GM21390 (cell line): ENCODE measurements at regions not wholly inside any gene's neighbourhood (a gene's known extent, or its start where the extent isn't known, plus 50 kb on each side); places are given as distances from the start of the nearest gene placed in this dataset.

Source experiments
- ATAC-seq: cut with Tn5 transposase; IDR thresholded peaks from one replicate; pipeline ENCODE4 v1.9.1; 2021; ENCODE audit not compliant: unreplicated experiment

GRCh38 chr15:35596285-35596684, 50.3 kb upstream of the DPH6 start:
- no peak for ATAC-seq

DNA sequence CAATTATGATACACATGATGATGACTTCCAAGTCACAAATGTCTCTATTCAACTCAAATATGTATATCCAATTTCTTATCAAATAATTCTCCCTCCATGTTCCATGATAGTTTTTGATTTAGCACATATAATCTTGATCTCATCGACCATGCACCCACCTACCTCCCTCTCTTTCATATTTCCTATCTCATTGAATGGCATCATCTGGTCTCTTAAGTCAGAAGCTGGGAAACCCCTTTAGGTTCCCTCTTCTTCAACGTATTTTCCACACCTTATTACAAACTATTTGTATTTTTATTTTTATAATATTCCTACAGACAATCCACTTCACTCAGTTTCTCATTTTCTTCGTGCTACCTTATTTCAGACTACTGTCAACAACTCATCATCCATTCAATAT, 56.9 kb upstream of the DPH6 start:
- ATAC-seq: no peak

GRCh38 chr15:35603301-35603700, 57.3 kb upstream of the DPH6 start:
- no peak for ATAC-seq

GRCh38 chr15:35603856-35604255, 57.9 kb upstream of the DPH6 start:
- no peak for ATAC-seq

DNA sequence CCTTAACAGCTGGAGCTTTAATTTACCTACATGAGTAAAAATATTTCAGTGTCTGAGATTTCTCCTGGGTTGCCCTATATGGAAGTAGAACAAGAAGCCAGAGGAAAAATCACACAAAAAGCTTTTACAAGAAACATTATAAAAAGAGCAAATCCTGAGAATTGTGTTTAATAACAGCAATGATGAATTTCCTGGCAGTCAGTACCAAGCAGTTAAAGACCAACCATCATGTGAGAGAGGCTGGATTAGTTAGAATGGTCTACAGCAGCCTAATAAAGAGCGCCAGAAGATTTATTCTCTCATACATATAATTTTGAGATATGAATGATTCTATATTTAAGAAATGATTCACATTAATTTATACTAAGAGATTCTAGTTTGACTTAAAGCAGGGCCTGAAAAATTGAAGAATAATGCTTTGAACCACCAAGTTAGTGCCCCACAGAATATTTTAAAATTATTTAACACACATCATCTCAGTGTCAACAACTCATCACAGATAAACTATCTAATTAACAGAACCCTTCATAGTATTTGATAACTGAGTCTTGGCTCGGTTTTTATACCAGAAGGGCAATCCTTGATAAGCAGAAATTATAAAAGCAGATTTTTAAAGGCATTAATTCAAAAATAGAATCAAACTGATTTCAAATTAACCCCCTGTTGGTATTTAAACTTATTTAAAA, 59.9 kb upstream of the DPH6 start:
- no peak for ATAC-seq

DNA sequence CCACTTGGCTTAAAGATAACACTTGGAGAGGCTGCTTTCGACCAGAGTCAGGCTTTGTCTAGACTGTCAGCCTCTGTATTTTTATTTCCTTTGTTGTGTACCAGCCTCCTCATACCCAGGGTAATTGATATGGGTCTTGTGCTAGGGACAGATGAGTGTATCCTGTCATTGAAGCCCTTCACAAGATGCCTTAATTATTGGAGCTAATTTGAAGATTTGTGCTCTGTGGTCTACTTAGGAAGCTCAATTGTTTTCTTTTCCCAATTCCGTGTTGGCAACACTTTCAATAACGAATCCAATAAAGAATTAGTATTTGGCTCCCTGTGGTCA, 60.5 kb upstream of the DPH6 start:
- ATAC-seq: no peak

- ATAC-seq: no peak
Measured at GRCh38 chr15:35616498-35617271, 70.7 kb upstream of the DPH6 start.

DNA sequence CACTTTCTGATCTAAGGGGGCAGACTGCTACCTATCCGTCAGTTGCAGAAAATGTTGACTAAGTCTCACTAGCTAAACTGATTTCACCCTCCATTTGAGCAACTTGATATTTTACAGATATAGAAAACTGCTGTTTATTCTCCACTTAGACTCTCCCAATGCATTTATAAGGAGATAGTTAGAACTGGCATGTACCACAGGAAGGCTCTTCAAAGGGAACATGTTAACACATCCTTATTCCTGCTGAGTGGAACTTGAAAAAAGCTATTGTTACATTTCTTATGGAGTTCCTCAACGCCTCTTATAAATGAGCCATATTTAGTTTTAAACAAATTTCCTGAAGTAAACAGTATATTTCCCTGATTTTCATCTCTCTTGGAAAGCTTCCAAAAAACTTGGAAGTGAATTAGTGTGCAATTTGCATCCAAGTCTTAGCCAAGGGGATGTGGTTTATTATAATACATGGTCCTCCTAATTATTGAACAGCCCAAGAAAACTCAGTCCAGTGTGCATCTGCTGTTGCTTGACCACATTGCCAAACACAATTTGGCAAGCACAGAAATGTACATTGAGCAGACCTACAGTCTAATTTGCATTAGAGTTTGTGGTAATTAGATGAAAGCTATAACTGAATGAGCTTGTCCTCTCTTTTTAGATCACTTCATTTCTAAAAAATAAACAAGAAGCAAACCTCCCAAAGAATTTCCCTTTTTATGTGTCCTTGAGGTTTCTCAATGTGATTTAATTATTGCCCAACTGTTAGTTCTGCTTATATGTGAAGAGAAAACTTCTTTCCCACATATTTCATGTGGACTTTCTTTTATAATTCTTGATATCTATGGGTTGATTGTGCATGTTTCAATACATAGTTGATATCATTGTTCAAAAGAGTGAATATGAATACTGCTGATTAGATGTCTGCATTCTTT, 72.6 kb upstream of the DPH6 start:
- ATAC-seq: no peak

- ATAC-seq: no peak
Measured at GRCh38 chr15:35622641-35623340, 76.8 kb upstream of the DPH6 start.

DNA sequence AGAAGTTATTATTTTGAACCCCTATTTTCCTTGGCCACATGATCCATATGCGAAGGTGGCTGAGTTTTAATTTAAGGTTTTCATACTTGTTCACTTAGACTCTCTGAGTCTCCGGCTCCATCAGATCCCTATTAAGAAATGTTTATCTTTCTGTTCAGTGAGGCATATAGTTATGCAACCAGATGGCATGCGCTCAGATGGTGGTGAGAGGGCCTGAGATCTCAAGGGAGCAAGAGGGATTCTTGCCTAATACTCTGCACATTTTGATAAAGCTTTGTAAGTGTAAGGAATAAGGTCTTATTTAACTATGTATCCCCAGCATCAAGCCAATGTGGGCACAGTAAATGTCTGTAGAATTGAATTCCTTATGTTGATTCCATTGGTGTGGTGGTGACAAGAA, 78.9 kb upstream of the DPH6 start:
- no peak for ATAC-seq

DNA sequence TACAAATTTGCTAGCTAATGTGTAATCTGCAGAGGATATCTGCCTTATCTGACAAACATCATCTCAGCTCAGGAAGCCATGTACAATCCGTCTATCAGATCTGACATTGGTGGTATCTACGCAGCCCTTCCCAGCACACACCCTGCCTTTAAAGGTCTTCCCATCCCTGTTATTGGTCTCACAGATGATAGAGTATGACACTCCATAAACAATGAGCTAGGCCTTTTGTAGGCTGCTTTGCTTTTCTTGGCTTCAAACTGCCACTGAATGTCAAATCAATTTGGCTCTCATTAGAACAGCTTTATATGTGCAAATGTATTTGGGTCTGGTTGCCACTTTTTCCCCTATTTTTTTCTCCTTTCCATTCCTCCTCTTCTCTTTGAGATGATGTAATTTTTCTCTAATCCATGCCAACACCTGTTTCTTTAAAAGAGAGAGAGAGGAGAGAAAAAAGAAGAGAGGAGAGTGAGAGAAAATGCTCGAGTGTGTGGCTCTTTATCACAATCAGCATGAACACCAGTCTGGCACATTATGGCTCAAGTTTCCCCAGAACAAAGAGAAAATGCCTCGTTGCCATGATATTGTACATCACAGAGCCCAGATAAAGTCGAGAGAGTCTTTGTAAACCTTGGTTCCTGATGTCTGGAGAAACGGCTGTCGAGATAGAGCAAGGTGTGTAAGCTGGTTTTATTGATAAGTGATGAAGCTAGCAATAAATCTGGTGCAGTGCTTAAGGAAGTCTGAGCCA, 80.8 kb upstream of the DPH6 start:
- ATAC-seq: no peak

- no peak for ATAC-seq
Measured at GRCh38 chr15:35627696-35628095, 81.7 kb upstream of the DPH6 start.

- ATAC-seq: no peak
Measured at GRCh38 chr15:35629766-35630165, 83.8 kb upstream of the DPH6 start.

DNA sequence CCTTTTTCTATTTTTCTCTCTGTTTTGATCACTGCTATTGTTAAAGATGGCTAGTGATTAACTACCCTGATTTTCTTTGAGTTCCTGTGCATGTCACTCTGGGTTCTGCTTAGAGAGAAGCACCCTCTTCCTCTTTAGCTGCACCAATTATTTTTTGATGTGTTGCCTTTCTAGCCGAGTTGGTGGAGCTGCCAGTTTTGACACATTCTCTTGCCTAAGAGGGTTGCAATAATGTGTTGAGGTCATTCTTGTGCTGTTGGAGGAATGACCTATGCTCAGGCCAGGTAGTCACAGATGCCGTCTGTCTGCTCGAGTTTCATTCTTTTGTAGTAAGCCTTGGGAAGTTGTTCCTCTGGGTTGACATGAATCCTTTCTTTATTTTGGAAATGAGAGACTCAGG, 84.6 kb upstream of the DPH6 start:
- ATAC-seq: no peak

GRCh38 chr15:35630985-35631384, 85.0 kb upstream of the DPH6 start:
- no peak for ATAC-seq

- no peak for ATAC-seq
Measured at GRCh38 chr15:35633677-35634076, 87.7 kb upstream of the DPH6 start.

GRCh38 chr15:35646790-35647189, 100.8 kb upstream of the DPH6 start:
- ATAC-seq: no peak

DNA sequence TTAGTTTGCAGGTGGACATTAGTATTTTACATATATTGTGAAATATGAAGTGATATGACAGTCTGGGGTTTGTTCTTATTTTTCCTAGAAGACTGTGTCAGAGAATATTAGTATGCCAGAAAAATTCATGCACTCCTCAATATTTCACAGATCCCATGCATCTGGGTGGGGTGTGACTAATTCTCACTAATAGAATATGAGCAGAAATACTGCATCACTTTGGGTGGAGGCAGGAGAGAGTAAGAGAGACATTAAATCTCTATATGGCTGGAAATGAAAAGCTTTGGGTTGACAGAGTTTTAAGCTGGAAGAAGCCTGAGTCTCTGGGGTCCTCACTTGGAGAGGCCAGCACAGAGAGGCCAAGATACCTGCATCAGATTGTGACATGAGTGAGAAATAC, 101.3 kb upstream of the DPH6 start:
- ATAC-seq: no peak

GRCh38 chr15:35648941-35649340, 103.0 kb upstream of the DPH6 start:
- ATAC-seq: no peak

DNA sequence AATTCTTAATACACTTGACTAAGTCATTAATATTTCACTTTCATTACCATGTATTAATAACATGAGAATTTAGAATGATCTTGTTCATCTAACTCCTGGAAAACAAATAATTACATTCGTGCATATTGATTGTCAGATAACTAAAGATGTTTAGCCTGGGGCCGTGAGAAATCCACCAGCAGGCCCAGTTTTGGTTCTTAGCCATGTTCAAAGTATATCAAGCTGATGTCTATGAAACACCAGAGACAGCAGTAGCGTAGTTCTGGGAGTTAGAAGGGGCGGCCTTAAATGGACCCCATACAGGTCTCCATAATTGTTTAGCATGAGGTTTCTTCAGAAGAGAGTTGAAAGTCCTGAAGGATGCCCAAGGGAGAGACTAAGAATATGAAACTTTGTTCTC, 103.6 kb upstream of the DPH6 start:
- ATAC-seq: no peak

DNA sequence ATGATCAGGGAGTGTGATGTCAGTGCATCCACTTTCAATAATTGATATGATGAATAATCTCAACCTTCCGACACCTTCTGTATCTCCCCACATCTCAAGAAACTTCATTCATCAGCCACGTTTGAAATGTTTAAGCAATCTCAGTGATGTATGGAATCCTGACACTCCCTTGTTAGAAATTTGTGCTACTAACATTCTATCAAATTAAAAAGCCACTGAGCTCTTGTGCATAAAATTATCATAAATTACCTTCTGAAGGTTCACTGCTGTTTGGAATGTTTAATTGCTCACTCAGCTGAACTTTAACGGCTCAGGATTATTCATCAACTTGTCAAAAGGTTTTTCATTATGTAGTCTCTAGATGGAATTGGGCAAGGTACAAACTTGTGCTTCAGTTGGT, 108.4 kb upstream of the DPH6 start:
- ATAC-seq: no peak
